K562 (cell line): ENCODE measurements at regions not wholly inside any gene's neighbourhood (a gene's known extent, or its start where the extent isn't known, plus 50 kb on each side); places are given as distances from the start of the nearest gene placed in this dataset.

Source experiments
- ATAC-seq: fragments of 200-7000 bp; cut with Tn5 transposase; 3 replicates; pipeline ENCODE4 v1.9.1; 2020; ENCODE audit warnings: moderate library complexity
- BruUV-seq: library from RNA; stranded (reverse); fragments of 400-500 nt; replicated peaks from 2 replicates; lab custom pipeline; 2021; lab: Mats Ljungman, UMichigan
- CTCF ChIA-PET: fragments of 300-600 bp; formaldehyde crosslinking; extraction: SDS; loops from one replicate; lab custom pipeline; 2021; ENCODE audit warnings: low intra/inter-chr PET ratio; lab: Yijun Ruan, JAX
- POLR2A ChIA-PET: fragments of 300-600, 350-650 bp; sonication (Branson Sonifier 250); formaldehyde crosslinking; extraction: SDS; loops from one replicate; lab custom pipeline; 2021; ENCODE audit warnings: antibody characterized with exemption, inconsistent platforms; lab: Yijun Ruan, JAX
- DNase-seq, 4 experiments: peaks; one replicate each; pipeline versions ENCODE4 v3.0.0 to v3.0.0-alpha.2; 2011 to 2018; ENCODE audit warnings: low spot score in 3 of 4, mixed read lengths in 3 of 4; ENCODE audit errors: extremely low read depth in 1 of 4
- FAIRE-seq: peaks from 2 replicates; lab custom pipeline; 2011; peaks lifted over from hg19 to GRCh38; lab: Jason Lieb, UNC
- H2AFZ ChIP-seq: 2 replicates; pipeline ENCODE4 v1.6.0; 2011; ENCODE audit warnings: low read depth, low read length, control low read depth, inconsistent platforms
- H3K27ac ChIP-seq: fragments of 200-600 bp; 3 replicates; pipeline ENCODE4 v1.8.0; 2011; ENCODE audit warnings: low read depth, mild to moderate bottlenecking, control low read depth, inconsistent platforms, low read length, moderate library complexity, mixed read lengths; ENCODE audit errors: extremely low read depth
- H3K27me3 ChIP-seq, 2 experiments: fragments of 300-600 bp in 1 of 2; 2 replicates in 1 of 2; 3 replicates in 1 of 2; pipeline versions ENCODE4 v1.6.0 to v1.8.0; 2011; ENCODE audit warnings: inconsistent platforms in 2 of 2, low read length in 2 of 2, mild to moderate bottlenecking in 1 of 2, mixed read lengths in 1 of 2, moderate library complexity in 1 of 2; ENCODE audit not compliant: control insufficient read depth in 2 of 2, insufficient read depth in 2 of 2
- H3K36me3 ChIP-seq: fragments of 300-600 bp; 3 replicates; pipeline ENCODE4 v1.8.0; 2011; ENCODE audit warnings: mild to moderate bottlenecking, low read length, inconsistent platforms; ENCODE audit not compliant: control insufficient read depth, insufficient read depth
- H3K4me1 ChIP-seq, 2 experiments: fragments of 200-600 bp in 1 of 2; replicated peaks in 1 of 2; 2 replicates in 1 of 2; 3 replicates in 1 of 2; pipeline versions ENCODE4 v1.5.1 to v1.8.0; 2011; ENCODE audit warnings: inconsistent platforms in 2 of 2, low read length in 2 of 2, mild to moderate bottlenecking in 1 of 2, mixed read lengths in 1 of 2, moderate library complexity in 1 of 2; ENCODE audit not compliant: control insufficient read depth in 2 of 2, insufficient read depth in 2 of 2
- H3K4me2 ChIP-seq: 2 replicates; pipeline ENCODE4 v1.6.1; 2011; ENCODE audit warnings: low read length, control low read depth, inconsistent platforms, mixed read lengths; ENCODE audit not compliant: insufficient read depth
- H3K4me3 ChIP-seq: fragments of 200-600 bp; sonication (generic), shearing (Covaris generic); 2 replicates; pipeline ENCODE4 v1.5.1; 2016; ENCODE audit warnings: control low read depth, inconsistent platforms
- H3K79me2 ChIP-seq: fragments of 200-600 bp; 3 replicates; pipeline ENCODE4 v1.8.0; 2011; ENCODE audit warnings: low read length, inconsistent platforms; ENCODE audit not compliant: control insufficient read depth, insufficient read depth
- H3K9ac ChIP-seq, 2 experiments: 2 replicates each; pipeline versions ENCODE4 v1.6.0 to v1.6.1; 2011; ENCODE audit warnings: low read depth in 2 of 2, low read length in 2 of 2, control low read depth in 1 of 2, inconsistent platforms in 1 of 2, mild to moderate bottlenecking in 1 of 2, mixed read lengths in 1 of 2; ENCODE audit not compliant: insufficient read depth in 1 of 2
- H3K9me1 ChIP-seq: one replicate; pipeline ENCODE4 v1.6.0; 2011; ENCODE audit warnings: inconsistent platforms, mild to moderate bottlenecking, low read length, moderate library complexity; ENCODE audit not compliant: control insufficient read depth, insufficient read depth
- H3K9me3 ChIP-seq: replicated peaks from 2 replicates; pipeline ENCODE4 v1.5.1; 2011; ENCODE audit warnings: low read depth, low read length, inconsistent platforms; ENCODE audit not compliant: control insufficient read depth, insufficient read depth
- H4K20me1 ChIP-seq: replicated peaks from 2 replicates; pipeline ENCODE4 v1.6.1; 2011; ENCODE audit warnings: low read length, inconsistent platforms, mixed read lengths; ENCODE audit not compliant: control insufficient read depth, insufficient read depth
- CEBPZ ChIP-seq: fragments of 150-350 bp; IDR thresholded peaks from 2 replicates; pipeline ENCODE4 v1.6.1; 2014; ENCODE audit warnings: low read depth, mild to moderate bottlenecking, low read length, borderline replicate concordance
- HNRNPK ChIP-seq: fragments of 200-400 bp; formaldehyde crosslinking; IDR thresholded peaks from one replicate; pipeline ENCODE4 v1.6.1; 2018; ENCODE audit warnings: mild to moderate bottlenecking, low read depth, low read length; ENCODE audit not compliant: poor library complexity, severe bottlenecking
- HNRNPUL1 ChIP-seq: fragments of 200-400 bp; formaldehyde crosslinking; IDR thresholded peaks from 2 replicates; pipeline ENCODE4 v1.6.1; 2017; ENCODE audit warnings: low read length
- KAT8 ChIP-seq: fragments of 450-650 bp; IDR thresholded peaks from 2 replicates; pipeline ENCODE4 v1.6.1; 2016; ENCODE audit warnings: low read depth, mild to moderate bottlenecking
- NR2C1 ChIP-seq, 2 experiments: fragments of 450-650 bp; IDR thresholded peaks; 2 replicates each; pipeline ENCODE4 v1.6.1; 2017; ENCODE audit warnings: mild to moderate bottlenecking in 2 of 2, antibody characterized with exemption in 1 of 2, inconsistent platforms in 1 of 2, missing compliant biosample characterization in 1 of 2, missing genetic modification characterization in 1 of 2
- NR2C2 ChIP-seq, 2 experiments: fragments of 200-800 bp in 1 of 2; sonication (Bioruptor generic) in 1 of 2; sonication (generic) in 1 of 2; formaldehyde crosslinking in 1 of 2; IDR thresholded peaks; 2 replicates each; pipeline versions ENCODE4 v1.6.1 to v1.8.0; 2016 to 2022; ENCODE audit warnings: mild to moderate bottlenecking in 1 of 2, missing compliant biosample characterization in 1 of 2, missing genetic modification characterization in 1 of 2, missing genetic modification reagents in 1 of 2
- SMARCB1 ChIP-seq: IDR thresholded peaks from 2 replicates; pipeline ENCODE4 v1.6.1; 2011; ENCODE audit warnings: improper control_type of control experiment, low read depth; ENCODE audit not compliant: insufficient read length
- SREBF1 ChIP-seq: fragments of 150-350 bp; IDR thresholded peaks from 2 replicates; pipeline ENCODE4 v1.6.1; 2014; ENCODE audit warnings: antibody characterized with exemption, low read depth, low read length, borderline replicate concordance
- SRSF9 ChIP-seq: fragments of 200-400 bp; formaldehyde crosslinking; IDR thresholded peaks from 2 replicates; pipeline ENCODE4 v1.6.1; 2017; ENCODE audit warnings: low read depth, low read length, borderline replicate concordance
- ZNF785 ChIP-seq: fragments of 250-450 bp; sonication (Bioruptor Pico); IDR thresholded peaks from 2 replicates; pipeline ENCODE4 v1.4.0; 2020; ENCODE audit warnings: mild to moderate bottlenecking
- WGBS: fragments of 100-300 bp; shearing (Covaris generic); methylation state at CpG from one replicate; pipeline ENCODE4 v1.1.6; 2016; ENCODE audit warnings: low coverage, mixed read lengths; ENCODE audit not compliant: insufficient coverage; ENCODE audit errors: missing lambda C conversion rate; 5-methylcytosine and 5-hydroxymethylcytosine counted together
- in situ Hi-C: fragments of 300-500 bp; cut with MboI; formaldehyde crosslinking; loops from 4 replicates; pipeline ENCODE4 v1.15.0; 2018; ENCODE audit warnings: inconsistent platforms, mixed read lengths
- intact Hi-C: fragments of 100-400 bp; cut with micrococcal nuclease; formaldehyde crosslinking; loops from 2 replicates; pipeline ENCODE4 v1.14.2; 2022
- TF ChIP-seq, protein P1 (sequence below): fragments of 450-650 bp; formaldehyde crosslinking; IDR thresholded peaks from 2 replicates; pipeline ENCODE4 v1.4.0; 2022; ENCODE audit warnings: missing genetic modification characterization

DNA sequence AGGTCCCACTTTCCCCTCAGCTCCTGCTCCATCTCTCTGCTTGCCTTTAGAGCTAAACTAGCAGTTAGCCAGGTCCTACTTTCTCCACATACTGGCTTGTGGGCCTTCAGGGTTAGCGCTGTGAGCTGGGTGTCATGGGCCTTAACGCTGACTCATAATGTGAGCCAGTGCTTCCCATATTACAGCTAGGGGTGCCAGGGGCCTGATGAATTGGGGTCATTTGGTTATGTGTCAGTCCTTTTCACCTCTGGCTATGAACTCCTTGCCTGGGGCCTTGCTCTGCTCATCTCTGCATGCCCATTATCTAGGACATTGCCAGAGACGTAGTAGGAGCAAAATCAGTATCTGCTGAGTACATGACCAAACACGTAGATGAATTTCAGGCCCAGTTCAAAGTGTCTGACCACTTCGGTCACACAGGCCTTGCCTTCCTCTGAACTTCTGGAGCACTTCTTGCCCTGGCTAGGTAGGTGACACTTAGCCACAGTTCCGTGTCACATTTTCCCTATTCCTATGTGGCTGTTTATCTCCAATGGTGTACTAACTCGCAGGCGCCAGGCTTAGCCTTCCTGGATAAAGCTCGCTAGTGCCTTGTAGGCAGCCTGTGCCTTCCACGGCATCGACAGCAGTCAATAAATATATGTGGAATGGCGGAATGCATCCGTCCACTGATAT is 103.2 kb upstream of the SIX3 start:
- CTCF ChIA-PET: no interaction called here

DNA sequence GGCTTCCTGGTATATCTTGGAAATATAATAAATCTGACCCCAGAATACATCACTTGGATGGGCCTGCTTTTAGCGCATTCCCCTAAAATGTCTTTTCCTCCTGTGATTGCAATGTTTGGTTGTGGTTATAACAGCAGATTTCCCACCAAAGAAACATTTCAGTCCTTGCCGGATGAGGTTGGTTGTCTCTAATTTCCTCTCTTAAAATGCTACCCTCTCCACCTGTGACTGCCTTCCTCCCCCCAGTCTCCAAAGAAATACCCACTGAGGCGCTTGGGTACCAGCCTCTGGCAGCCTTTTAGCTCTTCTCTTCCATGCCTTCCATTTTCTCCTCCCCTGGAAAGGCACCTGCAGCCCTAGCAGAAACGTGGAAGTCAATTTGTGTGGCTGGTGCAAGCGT is 102.1 kb upstream of the SIX3 start:
- intact Hi-C loops: no loop called here
- H3K27ac ChIP-seq: no peak overlapping the region
- TF ChIP-seq, protein P1, sequence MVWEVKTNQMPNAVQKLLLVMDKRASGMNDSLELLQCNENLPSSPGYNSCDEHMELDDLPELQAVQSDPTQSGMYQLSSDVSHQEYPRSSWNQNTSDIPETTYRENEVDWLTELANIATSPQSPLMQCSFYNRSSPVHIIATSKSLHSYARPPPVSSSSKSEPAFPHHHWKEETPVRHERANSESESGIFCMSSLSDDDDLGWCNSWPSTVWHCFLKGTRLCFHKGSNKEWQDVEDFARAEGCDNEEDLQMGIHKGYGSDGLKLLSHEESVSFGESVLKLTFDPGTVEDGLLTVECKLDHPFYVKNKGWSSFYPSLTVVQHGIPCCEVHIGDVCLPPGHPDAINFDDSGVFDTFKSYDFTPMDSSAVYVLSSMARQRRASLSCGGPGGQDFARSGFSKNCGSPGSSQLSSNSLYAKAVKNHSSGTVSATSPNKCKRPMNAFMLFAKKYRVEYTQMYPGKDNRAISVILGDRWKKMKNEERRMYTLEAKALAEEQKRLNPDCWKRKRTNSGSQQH: no peak
- no peak for TF ChIP-seq ZNF785 (CRISPR knock-in tag)
- TF ChIP-seq HNRNPUL1: no peak
- no peak for TF ChIP-seq CEBPZ
- TF ChIP-seq SREBF1: no peak
- TF ChIP-seq NR2C1 (IDR thresholded peaks at IDR 0.05): no peak
- TF ChIP-seq NR2C1 (tag; IDR thresholded peaks at IDR 0.05): no peak
- no peak for TF ChIP-seq SRSF9
- no peak for TF ChIP-seq SMARCB1
- TF ChIP-seq NR2C2 (CRISPR knock-in tag; IDR thresholded peaks at IDR 0.05): no peak
- no peak for TF ChIP-seq NR2C2 (tag; IDR thresholded peaks at IDR 0.05)
- no peak for TF ChIP-seq KAT8

More for the DNA sequence above, 103.2 kb upstream of the SIX3 start:
- in situ Hi-C loops: no loop called here
- POLR2A ChIA-PET: no interaction called here
- WGBS: 2% methylated on average over 13 of the region's 13 CpGs
- peaks cover 2% of the 10 kb centered on the region for H3K9me1 ChIP-seq
- no peak for TF ChIP-seq HNRNPK
- TF ChIP-seq, all 486 proteins: peak for 0
- H3K4me2 ChIP-seq: no peak overlapping the region
- no peaks in the 10 kb centered on the region for H3K36me3 ChIP-seq
- no peaks in the 10 kb centered on the region for H3K9me3 ChIP-seq
- ATAC-seq (no peak), FAIRE-seq (no peak), DNase-seq (no peak)
- H2AFZ ChIP-seq: no peak overlapping the region
- BruUV-seq: no TSS peak
- intact Hi-C loops: no loop called here
- no peaks in the 10 kb centered on the region for H3K4me1 ChIP-seq
- no peak overlapping the region for H3K27ac ChIP-seq
- H3K4me3 ChIP-seq: no peak overlapping the region
- peaks cover 11 to 25% of the 10 kb centered on the region in 2 experiments; a peak in 4 of 5 replicates for H3K27me3 ChIP-seq
- no peaks in the 10 kb centered on the region for H4K20me1 ChIP-seq
- H3K9ac ChIP-seq: no peak overlapping the region
- no peaks in the 10 kb centered on the region for H3K79me2 ChIP-seq

More for the DNA sequence above, 102.1 kb upstream of the SIX3 start:
- no peak for ATAC-seq
- POLR2A ChIA-PET: no interaction called here
- CTCF ChIA-PET: no interaction called here
- DNase-seq: no peak
- in situ Hi-C loops: no loop called here
- Histone ChIP-seq H2AFZ (no peak overlapping the region), H3K4me2 (no peak overlapping the region), H3K9me3 (no peaks in the 10 kb centered on the region), H3K79me2 (no peaks in the 10 kb centered on the region), H3K27me3 (peaks cover 15 to 36% of the 10 kb centered on the region in 2 experiments; a peak in 4 of 5 replicates), H3K36me3 (no peaks in the 10 kb centered on the region), H3K4me1 (no peaks in the 10 kb centered on the region), H4K20me1 (no peaks in the 10 kb centered on the region), H3K9ac (no peak overlapping the region), H3K4me3 (no peak overlapping the region), H3K9me1 (peaks cover 2% of the 10 kb centered on the region)
- no TSS peak for BruUV-seq
- 0% methylated on average over 5 of the region's 5 CpGs for WGBS
- no peak for FAIRE-seq
